AG09309 (cell line): ENCODE measurements at regions not wholly inside any gene's neighbourhood (a gene's known extent, or its start where the extent isn't known, plus 50 kb on each side); places are given as distances from the start of the nearest gene placed in this dataset.

Experiments used
- DNase-seq: peaks from one replicate; pipeline ENCODE4 v3.0.0-alpha.2; 2010; ENCODE audit warnings: low read depth
- H3K4me3 ChIP-seq: 2 replicates; pipeline ENCODE4 v1.5.1; 2011; ENCODE audit warnings: mild to moderate bottlenecking, low read depth, low read length, moderate library complexity; ENCODE audit not compliant: control insufficient read depth
- CTCF ChIP-seq: IDR thresholded peaks from 2 replicates; pipeline ENCODE4 v1.5.1; 2011; ENCODE audit warnings: mild to moderate bottlenecking, low read depth, low read length, inconsistent platforms; ENCODE audit not compliant: insufficient read depth, control insufficient read depth; ENCODE audit errors: missing control alignments

DNA sequence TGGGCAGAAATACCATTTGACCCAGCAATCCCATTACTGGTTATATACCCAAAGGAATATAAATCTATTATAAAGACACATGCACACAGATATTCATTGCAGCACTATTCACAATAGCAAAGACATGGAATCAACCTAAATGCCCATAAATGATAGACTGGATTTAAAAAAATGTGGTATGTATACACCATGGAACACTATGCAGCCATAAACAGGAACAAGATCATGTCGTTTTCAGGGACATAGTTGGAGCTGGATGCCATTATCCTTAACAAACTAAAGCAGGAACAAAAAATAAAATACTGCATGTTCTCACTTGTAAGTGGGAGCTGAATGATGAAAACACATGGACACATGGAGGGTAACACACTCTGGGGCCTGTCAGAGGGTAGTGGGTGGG is 335.6 kb downstream of the BTG1 start:
- TF ChIP-seq CTCF = no peak
- H3K4me3 ChIP-seq = no peak overlapping the region
- no peak for DNase-seq

- H3K4me3 ChIP-seq = no peak overlapping the region
- no peak for DNase-seq
- TF ChIP-seq CTCF = no peak
These were observed 340.6 kb downstream of the BTG1 start for GRCh38 chr12:91805031-91805430.

- TF ChIP-seq CTCF = no peak
- DNase-seq = no peak
- no peak overlapping the region for H3K4me3 ChIP-seq
These were observed 341.1 kb downstream of the BTG1 start for GRCh38 chr12:91804533-91804932.

DNA sequence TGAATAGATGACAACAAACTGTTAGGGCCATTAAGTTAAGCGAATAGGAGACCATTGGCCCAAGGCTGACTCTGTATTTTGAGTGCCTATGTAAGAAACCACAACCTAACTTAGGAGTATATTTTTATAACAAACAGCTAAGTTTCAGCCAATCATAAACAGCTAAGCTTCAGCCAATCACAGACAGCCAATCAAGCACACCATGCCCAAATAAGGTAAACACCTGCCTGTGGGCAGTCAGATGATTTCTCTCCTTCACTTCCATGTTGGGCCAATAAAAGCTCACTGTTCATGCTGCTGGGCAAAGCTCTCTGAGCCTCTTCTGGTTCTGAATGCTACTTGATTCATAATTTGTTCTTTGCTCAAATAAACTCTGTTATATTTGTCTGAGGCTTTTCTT is 344.6 kb downstream of the BTG1 start:
- no peak for TF ChIP-seq CTCF
- H3K4me3 ChIP-seq = no peak overlapping the region
- no peak for DNase-seq

- TF ChIP-seq CTCF = no peak
- no peak overlapping the region for H3K4me3 ChIP-seq
- DNase-seq = no peak
These were observed 352.0 kb downstream of the BTG1 start for GRCh38 chr12:91793676-91794075.

DNA sequence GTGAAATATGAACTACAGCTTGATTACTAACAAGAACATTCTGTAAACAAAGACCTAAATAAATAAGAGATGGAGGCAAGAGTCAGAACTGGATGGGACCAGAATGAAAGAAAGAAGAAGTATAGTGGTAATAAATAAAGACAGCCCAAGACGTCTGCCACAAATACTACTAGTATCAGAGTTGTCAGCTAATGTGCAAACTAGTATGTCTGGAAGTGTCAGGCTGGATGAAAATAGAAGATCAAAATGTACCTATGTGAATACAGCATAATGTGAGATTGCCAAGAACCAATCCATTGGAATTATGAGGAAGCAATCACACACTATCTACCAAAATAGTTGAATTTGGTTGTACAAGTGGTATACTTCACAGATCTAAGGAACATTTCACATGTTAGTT is 353.0 kb downstream of the BTG1 start:
- DNase-seq = no peak
- no peak overlapping the region for H3K4me3 ChIP-seq
- TF ChIP-seq CTCF = no peak

GRCh38 chr12:91786499-91787272 is 359.0 kb downstream of the BTG1 start:
- DNase-seq = no peak
- TF ChIP-seq CTCF = no peak
- H3K4me3 ChIP-seq = no peak overlapping the region
